CD14-positive monocyte (primary cell): ENCODE measurements at regions not wholly inside any gene's neighbourhood (a gene's known extent, or its start where the extent isn't known, plus 50 kb on each side); places are given as distances from the start of the nearest gene placed in this dataset.

Experiments
- DNase-seq, 3 donors: peaks; one replicate each; pipeline ENCODE4 v3.0.0-alpha.2; 2011 to 2022
- H2AFZ ChIP-seq: 2 replicates; pipeline ENCODE4 v1.6.0; 2012; ENCODE audit warnings: mild to moderate bottlenecking, low read depth, low read length, inconsistent platforms; ENCODE audit not compliant: insufficient read depth, poor library complexity, severe bottlenecking
- H3K27ac ChIP-seq, 2 donors: 1 replicate in 1 of 2; 2 replicates in 1 of 2; pipeline ENCODE4 v1.5.1; 2012 to 2013; ENCODE audit warnings: low read length in 2 of 2, control low read depth in 1 of 2, inconsistent platforms in 1 of 2, low read depth in 1 of 2, mild to moderate bottlenecking in 1 of 2
- H3K27me3 ChIP-seq, 2 donors: one replicate each; pipeline versions ENCODE4 v1.6.0 to v1.6.1; 2011 to 2013; ENCODE audit warnings: low read length in 2 of 2; ENCODE audit not compliant: control insufficient read depth in 2 of 2, insufficient read depth in 2 of 2
- H3K36me3 ChIP-seq, 2 donors: replicated peaks in 1 of 2; 1 replicate in 1 of 2; 2 replicates in 1 of 2; pipeline versions ENCODE4 v1.5.1 to v1.6.1; 2012 to 2013; ENCODE audit warnings: low read length in 2 of 2, control low read depth in 1 of 2, inconsistent platforms in 1 of 2, mild to moderate bottlenecking in 1 of 2; ENCODE audit not compliant: insufficient read depth in 2 of 2, control insufficient read depth in 1 of 2
- H3K4me1 ChIP-seq, 2 donors: 1 replicate in 1 of 2; 2 replicates in 1 of 2; pipeline versions ENCODE4 v1.5.1 to v1.6.1; 2012 to 2013; ENCODE audit warnings: low read length in 2 of 2, control low read depth in 1 of 2, inconsistent platforms in 1 of 2, mild to moderate bottlenecking in 1 of 2, moderate library complexity in 1 of 2; ENCODE audit not compliant: insufficient read depth in 2 of 2, control insufficient read depth in 1 of 2
- H3K4me2 ChIP-seq: replicated peaks from 2 replicates; pipeline ENCODE3; 2012; ENCODE audit warnings: low read length, moderate library complexity, mild to moderate bottlenecking; ENCODE audit not compliant: poor library complexity, severe bottlenecking; ENCODE audit errors: extremely low read depth
- H3K4me3 ChIP-seq, 3 experiments: fragments of 200-600 bp in 1 of 3; sonication (generic) in 1 of 3; replicated peaks in 1 of 3; 1 replicate in 2 of 3; 2 replicates in 1 of 3; pipeline ENCODE4 v1.5.1; 2011 to 2013; ENCODE audit warnings: low read length in 3 of 3, mild to moderate bottlenecking in 3 of 3, control low read depth in 2 of 3, low read depth in 2 of 3, inconsistent platforms in 1 of 3, moderate library complexity in 1 of 3
- H3K79me2 ChIP-seq: 2 replicates; pipeline ENCODE4 v1.6.0; 2012; ENCODE audit warnings: mild to moderate bottlenecking, control low read depth, inconsistent platforms, low read length, moderate library complexity; ENCODE audit not compliant: insufficient read depth
- H3K9ac ChIP-seq: 2 replicates; pipeline ENCODE4 v1.6.0; 2017; ENCODE audit warnings: low read length, mild to moderate bottlenecking; ENCODE audit not compliant: insufficient read depth, poor library complexity, severe bottlenecking
- H3K9me3 ChIP-seq, 2 donors: replicated peaks in 1 of 2; 1 replicate in 1 of 2; 2 replicates in 1 of 2; pipeline versions ENCODE4 v1.5.1 to v1.6.1; 2012 to 2013; ENCODE audit warnings: low read length in 2 of 2, control low read depth in 1 of 2; ENCODE audit not compliant: control insufficient read depth in 1 of 2, insufficient read depth in 1 of 2
- H4K20me1 ChIP-seq: 2 replicates; pipeline ENCODE4 v1.6.0; 2012; ENCODE audit warnings: mild to moderate bottlenecking, low read length, control low read depth, moderate library complexity; ENCODE audit not compliant: insufficient read depth
- H3K27ac Mint-ChIP-seq, 7 donors: one replicate each; pipeline ENCODE4 v1.8.0; 2020; ENCODE audit warnings: mild to moderate bottlenecking in 7 of 7, mixed read lengths in 7 of 7, moderate library complexity in 6 of 7, inconsistent platforms in 2 of 7
- H3K27me3 Mint-ChIP-seq, 3 donors: one replicate each; pipeline ENCODE4 v1.8.0; 2021 to 2022; ENCODE audit warnings: low read depth in 3 of 3, mild to moderate bottlenecking in 3 of 3, mixed read lengths in 3 of 3, moderate library complexity in 3 of 3, inconsistent platforms in 1 of 3
- H3K36me3 Mint-ChIP-seq, 2 donors: one replicate each; pipeline ENCODE4 v1.8.0; 2020; ENCODE audit warnings: mixed read lengths in 2 of 2, inconsistent platforms in 1 of 2, mild to moderate bottlenecking in 1 of 2
- H3K4me1 Mint-ChIP-seq: one replicate; pipeline ENCODE4 v1.8.0; 2020; ENCODE audit warnings: mild to moderate bottlenecking, mixed read lengths
- H3K4me3 Mint-ChIP-seq, 2 donors: one replicate each; pipeline ENCODE4 v1.8.0; 2020; ENCODE audit warnings: mild to moderate bottlenecking in 2 of 2, mixed read lengths in 2 of 2, moderate library complexity in 1 of 2
- H3K9me3 Mint-ChIP-seq, 7 donors: one replicate each; pipeline ENCODE4 v1.8.0; 2020 to 2022; ENCODE audit warnings: mixed read lengths in 7 of 7, mild to moderate bottlenecking in 6 of 7, moderate library complexity in 6 of 7, inconsistent platforms in 2 of 7
- WGBS: methylation state at CpG from one replicate; pipeline ENCODE4 v1.1.5; 2013; ENCODE audit warnings: missing lambda C conversion rate; ENCODE audit not compliant: insufficient coverage; 5-methylcytosine and 5-hydroxymethylcytosine counted together
- intact Hi-C, 2 donors: fragments of 100-400 bp; cut with micrococcal nuclease; formaldehyde crosslinking; loops; one replicate each; pipeline versions ENCODE4 v1.15.0 to v1.15.1; 2023
- TF ChIP-seq, protein P1 (sequence below): fragments of 200-600 bp; IDR thresholded peaks from one replicate; pipeline ENCODE4 v1.8.0; 2022; ENCODE audit warnings: antibody characterized with exemption, mild to moderate bottlenecking

- H4K20me1 ChIP-seq, result no peaks in the 10 kb centered on the region
- H3K27ac Mint-ChIP-seq, result no peak overlapping the region
- H3K36me3 Mint-ChIP-seq, result no peaks in the 10 kb centered on the region
- no peaks in the 10 kb centered on the region for H3K9me3 ChIP-seq
- H3K4me3 ChIP-seq, result no peak overlapping the region
- DNase-seq, result no peak
- no peaks in the 10 kb centered on the region for H3K9me3 Mint-ChIP-seq
- H3K27me3 Mint-ChIP-seq, result peaks cover 0 to 3% (median 0%) of the 10 kb centered on the region in 3 donors
- no peaks in the 10 kb centered on the region for H3K27me3 ChIP-seq
- H3K9ac ChIP-seq, result no peak overlapping the region
- TF ChIP-seq, protein P1, sequence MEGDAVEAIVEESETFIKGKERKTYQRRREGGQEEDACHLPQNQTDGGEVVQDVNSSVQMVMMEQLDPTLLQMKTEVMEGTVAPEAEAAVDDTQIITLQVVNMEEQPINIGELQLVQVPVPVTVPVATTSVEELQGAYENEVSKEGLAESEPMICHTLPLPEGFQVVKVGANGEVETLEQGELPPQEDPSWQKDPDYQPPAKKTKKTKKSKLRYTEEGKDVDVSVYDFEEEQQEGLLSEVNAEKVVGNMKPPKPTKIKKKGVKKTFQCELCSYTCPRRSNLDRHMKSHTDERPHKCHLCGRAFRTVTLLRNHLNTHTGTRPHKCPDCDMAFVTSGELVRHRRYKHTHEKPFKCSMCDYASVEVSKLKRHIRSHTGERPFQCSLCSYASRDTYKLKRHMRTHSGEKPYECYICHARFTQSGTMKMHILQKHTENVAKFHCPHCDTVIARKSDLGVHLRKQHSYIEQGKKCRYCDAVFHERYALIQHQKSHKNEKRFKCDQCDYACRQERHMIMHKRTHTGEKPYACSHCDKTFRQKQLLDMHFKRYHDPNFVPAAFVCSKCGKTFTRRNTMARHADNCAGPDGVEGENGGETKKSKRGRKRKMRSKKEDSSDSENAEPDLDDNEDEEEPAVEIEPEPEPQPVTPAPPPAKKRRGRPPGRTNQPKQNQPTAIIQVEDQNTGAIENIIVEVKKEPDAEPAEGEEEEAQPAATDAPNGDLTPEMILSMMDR, result no peak
- no peak overlapping the region for H3K4me2 ChIP-seq
- H3K4me3 Mint-ChIP-seq, result no peak overlapping the region
- no peaks in the 10 kb centered on the region for H3K79me2 ChIP-seq
- H3K36me3 ChIP-seq, result no peaks in the 10 kb centered on the region
- intact Hi-C loops, result no loop called here
- peaks cover 7 to 9% of the 10 kb centered on the region in 2 donors for H3K4me1 ChIP-seq
- H3K27ac ChIP-seq, result no peak overlapping the region
- no peak overlapping the region for H2AFZ ChIP-seq
- peaks cover 9% of the 10 kb centered on the region for H3K4me1 Mint-ChIP-seq
- WGBS, result 90% methylated on average over 2 of the region's 2 CpGs
These were observed 283.2 kb downstream of the ETS1 start for GRCh38 chr11:128304116-128304515.

GRCh38 chr11:128303383-128303782 is 284.0 kb downstream of the ETS1 start:
- no peak overlapping the region for H3K4me2 ChIP-seq
- intact Hi-C loops, result no loop called here
- peaks cover 4 to 7% of the 10 kb centered on the region in 2 donors for H3K4me1 ChIP-seq

More at GRCh38 chr11:128303383-128303782, 284.0 kb downstream of the ETS1 start:
- no peaks in the 10 kb centered on the region for H3K36me3 Mint-ChIP-seq
- Histone ChIP-seq H3K36me3 (no peaks in the 10 kb centered on the region), H3K27me3 (no peaks in the 10 kb centered on the region), H3K27ac (no peak overlapping the region), H3K4me3 (no peak overlapping the region), H4K20me1 (no peaks in the 10 kb centered on the region), H3K9me3 (no peaks in the 10 kb centered on the region), H3K79me2 (no peaks in the 10 kb centered on the region), H2AFZ (no peak overlapping the region), H3K9ac (no peak overlapping the region)
- H3K4me3 Mint-ChIP-seq, result no peak overlapping the region
- H3K27me3 Mint-ChIP-seq, result peaks cover 0 to 3% (median 0%) of the 10 kb centered on the region in 3 donors
- H3K4me1 Mint-ChIP-seq, result peaks cover 6% of the 10 kb centered on the region
- WGBS, result no CpG with 5 or more reads among the region's 5 CpGs
- H3K9me3 Mint-ChIP-seq, result no peaks in the 10 kb centered on the region
- TF ChIP-seq, protein P1, result no peak
- no peak overlapping the region for H3K27ac Mint-ChIP-seq
- no peak for DNase-seq
